Fibroblast of upper back skin (primary cell): ENCODE measurements at regions not wholly inside any gene's neighbourhood (a gene's known extent, or its start where the extent isn't known, plus 50 kb on each side); places are given as distances from the start of the nearest gene placed in this dataset.
A peak's percentile ranks its signal among the peaks of the same experiment; 100 is the strongest.
"Not testable (repeated sequence)": the region's sequence is repeated elsewhere in the genome, so short reads cannot be mapped to it uniquely, and the experiment has no call there.

Source experiments
- DNase-seq: peaks from one replicate; pipeline ENCODE4 v3.0.0-alpha.2; 2013

DNA sequence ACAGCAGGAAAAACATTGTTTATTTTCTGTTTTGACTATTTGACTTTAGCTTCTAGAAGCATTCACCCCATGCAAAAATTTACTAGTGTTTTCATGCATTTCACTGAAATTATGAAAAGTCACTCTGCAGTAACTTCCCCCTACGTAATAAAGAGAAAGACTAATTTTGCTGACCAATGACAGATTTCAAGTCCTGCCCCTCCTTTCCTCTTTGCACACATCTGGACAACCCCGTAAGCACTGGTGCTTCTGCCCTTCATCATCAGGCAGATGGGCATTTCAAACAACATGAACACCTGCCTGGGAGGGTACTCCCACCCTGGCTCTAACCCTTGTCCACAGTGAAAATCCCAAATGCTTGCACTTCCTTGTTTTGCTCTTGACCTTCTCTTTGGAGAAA is 815.0 kb upstream of the ID2 start:
- no peak for DNase-seq

GRCh38 chr2:7867867-7868266 is 814.0 kb upstream of the ID2 start:
- no peak for DNase-seq

- no peak for DNase-seq
These were observed 813.0 kb upstream of the ID2 start for GRCh38 chr2:7868836-7869235.

DNA sequence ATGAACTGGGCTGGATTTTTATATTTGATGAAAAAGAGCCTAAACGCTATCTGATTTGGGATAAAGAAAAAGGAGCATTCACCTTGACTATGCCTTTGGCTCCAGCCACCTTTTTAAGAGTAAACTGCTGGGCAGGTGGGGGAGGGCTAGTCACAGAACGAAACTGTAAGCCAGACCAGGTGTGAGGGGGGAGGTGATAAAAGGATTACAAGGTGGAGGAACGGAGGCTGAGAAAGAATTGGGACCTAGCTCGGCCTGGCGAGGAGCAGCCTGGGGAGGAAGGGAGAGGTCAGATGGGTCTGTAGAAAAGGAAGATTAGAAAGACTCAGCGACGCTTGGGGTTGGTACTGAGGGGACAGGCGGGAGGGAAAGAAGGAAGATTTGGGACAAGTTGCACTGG is 805.4 kb upstream of the ID2 start:
- not testable (repeated sequence) for DNase-seq

DNA sequence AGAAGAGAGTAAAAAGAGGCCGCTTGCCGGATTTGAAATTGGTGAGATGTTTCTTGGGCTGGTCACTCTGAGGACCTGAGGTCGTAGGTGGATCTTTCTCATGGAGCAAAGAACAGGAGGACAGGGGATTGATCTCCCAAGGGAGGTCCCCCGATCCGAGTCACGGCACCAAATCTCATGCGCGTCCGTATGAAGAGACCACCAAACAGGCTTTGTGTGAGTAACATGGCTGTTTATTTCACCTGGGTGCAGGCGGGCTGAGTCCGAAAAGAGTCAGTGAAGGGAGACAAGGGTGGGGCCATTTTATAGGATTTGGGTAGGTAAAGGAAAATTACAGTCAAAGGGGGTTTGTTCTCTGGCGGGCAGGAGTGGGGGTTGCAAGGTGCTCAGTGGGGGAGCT is 803.6 kb upstream of the ID2 start:
- not testable (repeated sequence) for DNase-seq

GRCh38 chr2:7878786-7879482 is 802.9 kb upstream of the ID2 start:
- DNase-seq, result peak; percentile 57

GRCh38 chr2:7879483-7879835 is 802.4 kb upstream of the ID2 start:
- DNase-seq, result no peak

GRCh38 chr2:7880126-7880525 is 801.7 kb upstream of the ID2 start:
- DNase-seq, result no peak

GRCh38 chr2:7880566-7880965 is 801.3 kb upstream of the ID2 start:
- DNase-seq, result peak; percentile 39

DNA sequence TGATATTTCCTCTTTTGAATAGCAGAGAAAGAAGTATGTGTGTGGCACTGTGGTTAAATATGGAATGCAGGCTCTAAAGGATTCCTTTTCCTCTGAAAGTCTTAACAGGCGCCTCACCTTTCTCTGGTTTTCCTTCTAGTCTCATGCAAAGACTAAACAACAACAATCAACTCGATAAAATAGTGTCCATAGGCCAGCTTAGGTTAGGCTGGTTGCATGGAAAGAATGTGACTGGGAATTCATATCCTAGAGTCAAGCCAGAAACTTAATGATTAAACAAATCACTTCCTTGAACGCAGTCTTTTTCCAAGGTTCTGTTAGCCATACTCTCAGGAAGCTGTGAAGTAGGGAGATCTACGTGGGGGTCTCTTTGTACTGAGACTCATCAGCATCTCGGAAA is 800.8 kb upstream of the ID2 start:
- peak; percentile 81 for DNase-seq

DNA sequence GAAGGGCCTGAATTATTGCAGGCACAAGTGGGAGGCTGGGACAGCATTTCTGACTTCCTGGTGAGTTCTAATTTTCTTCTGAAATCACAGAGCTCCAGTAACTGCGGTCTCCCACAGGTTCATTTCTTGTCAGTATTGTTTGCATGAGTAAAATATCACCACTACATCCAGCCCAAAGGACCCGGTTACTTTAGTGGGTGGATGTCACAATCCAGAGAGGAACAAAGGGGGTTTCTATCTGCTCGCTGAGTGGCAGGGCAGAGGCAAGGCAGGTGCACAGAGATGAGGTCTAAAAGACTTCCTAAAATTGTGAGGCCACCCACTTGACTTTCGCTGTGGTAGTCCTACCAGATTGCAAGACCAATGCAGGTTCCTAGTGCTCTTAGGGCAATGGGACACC is 800.4 kb upstream of the ID2 start:
- DNase-seq, result no peak

- no peak for DNase-seq
These were observed 799.6 kb upstream of the ID2 start for GRCh38 chr2:7882296-7882695.

GRCh38 chr2:7884338-7884737 is 797.5 kb upstream of the ID2 start:
- DNase-seq, result no peak

DNA sequence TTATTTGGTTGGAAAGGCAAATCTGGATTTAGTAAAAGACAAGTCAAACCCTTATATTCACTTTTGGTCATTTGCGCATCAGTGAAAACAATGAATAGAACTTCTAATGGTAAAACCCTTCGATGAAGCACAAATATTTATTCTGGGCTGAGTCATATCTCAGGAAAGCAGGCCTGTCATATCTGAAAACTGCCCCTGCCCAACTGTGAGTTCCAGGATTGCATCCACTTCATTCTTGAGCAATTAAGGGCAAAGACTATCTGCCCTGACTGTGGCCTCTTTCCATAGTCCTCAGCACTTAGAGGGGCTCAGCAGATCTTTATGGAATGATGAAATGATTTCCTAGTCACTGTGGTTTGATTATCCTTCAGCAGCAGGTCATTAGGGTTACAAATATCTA is 795.2 kb upstream of the ID2 start:
- no peak for DNase-seq

GRCh38 chr2:7887441-7887840 is 794.4 kb upstream of the ID2 start:
- no peak for DNase-seq

- no peak for DNase-seq
These were observed 793.0 kb upstream of the ID2 start for GRCh38 chr2:7888876-7889275.

GRCh38 chr2:7891312-7891711 is 790.5 kb upstream of the ID2 start:
- DNase-seq, result no peak

- no peak for DNase-seq
These were observed 786.6 kb upstream of the ID2 start for GRCh38 chr2:7895289-7895688.

DNA sequence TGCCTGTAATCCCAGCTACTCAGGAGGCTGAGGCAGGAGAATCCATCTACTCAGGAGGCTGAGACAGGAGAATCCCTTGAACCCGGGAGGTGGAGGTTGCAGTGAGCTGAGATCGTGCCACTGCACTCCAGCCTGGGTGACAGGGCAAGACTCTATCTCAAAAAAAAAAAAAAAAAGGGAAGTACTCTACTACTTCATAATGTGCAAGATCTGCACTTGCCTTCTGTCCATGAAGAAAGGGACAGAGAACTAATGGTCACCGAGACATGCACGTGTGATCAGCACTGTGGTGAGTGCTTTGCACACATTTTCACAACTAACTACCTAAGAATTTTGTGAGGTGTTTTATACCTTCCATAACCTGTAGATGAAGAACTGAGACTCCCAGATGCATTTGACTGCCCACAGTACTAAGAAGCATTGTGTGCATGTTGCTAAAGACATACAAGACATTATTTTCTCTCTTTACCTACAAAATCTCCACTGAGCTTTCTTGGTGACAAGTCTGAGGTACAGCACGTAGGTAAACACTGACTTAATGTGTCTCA is 784.8 kb upstream of the ID2 start:
- DNase-seq, result no peak

DNA sequence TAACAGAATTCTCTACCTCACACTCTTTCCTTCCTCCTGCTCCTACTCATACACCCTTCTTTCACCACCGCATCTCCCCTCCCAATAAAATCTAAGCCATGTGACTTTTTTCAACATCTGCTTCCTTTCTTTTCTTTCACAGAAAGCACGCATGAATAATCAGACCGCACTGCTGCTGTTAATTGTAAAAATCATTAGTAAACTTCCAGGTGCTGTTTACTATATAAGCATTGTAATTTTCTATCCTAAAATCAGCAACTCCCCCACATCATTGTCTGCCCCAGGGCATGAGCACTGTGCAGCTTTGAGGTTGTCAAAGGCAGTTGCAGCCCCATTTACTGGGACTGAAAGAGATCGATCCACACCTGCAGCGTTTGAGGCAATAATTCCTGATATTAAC is 782.6 kb upstream of the ID2 start:
- DNase-seq, result no peak

DNA sequence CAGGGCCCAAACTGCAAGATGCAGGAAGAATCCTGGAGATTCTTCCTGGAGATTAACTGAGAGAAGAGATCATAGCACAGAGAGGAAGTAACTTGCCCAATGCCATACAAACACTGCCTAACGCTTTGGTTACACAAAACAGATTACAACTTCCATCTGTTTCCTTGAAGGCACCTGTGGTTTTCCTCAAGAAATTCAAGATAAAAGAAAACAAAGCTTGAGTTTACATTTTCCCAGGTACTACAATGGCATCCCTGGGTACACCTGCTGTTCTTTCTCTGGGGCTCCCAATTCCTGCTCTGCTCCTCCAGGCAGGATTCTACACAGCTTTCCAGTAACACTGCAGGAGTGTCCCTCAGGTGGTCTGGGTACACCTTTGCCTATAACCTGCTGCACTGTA is 781.9 kb upstream of the ID2 start:
- DNase-seq, result no peak

DNA sequence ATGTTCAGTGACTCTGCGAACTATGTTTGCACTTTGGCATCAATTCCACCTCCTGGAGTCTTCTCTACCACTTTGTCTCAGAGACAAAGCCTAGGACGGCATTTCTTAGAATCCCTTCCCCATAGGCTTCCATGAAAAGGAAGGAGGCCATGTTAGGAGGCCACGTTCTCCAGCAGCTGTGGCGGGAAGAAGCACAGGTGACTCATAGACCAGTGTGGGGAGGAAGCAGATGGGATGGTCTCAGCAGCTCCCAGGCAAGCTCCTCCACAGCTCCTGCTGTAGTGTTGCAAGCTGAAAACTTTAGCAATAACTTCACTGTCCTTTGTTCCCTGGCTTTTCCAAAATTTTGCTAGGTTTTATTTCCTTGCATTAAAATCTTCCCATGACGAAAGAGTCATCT is 781.3 kb upstream of the ID2 start:
- peak; percentile 41 for DNase-seq

DNA sequence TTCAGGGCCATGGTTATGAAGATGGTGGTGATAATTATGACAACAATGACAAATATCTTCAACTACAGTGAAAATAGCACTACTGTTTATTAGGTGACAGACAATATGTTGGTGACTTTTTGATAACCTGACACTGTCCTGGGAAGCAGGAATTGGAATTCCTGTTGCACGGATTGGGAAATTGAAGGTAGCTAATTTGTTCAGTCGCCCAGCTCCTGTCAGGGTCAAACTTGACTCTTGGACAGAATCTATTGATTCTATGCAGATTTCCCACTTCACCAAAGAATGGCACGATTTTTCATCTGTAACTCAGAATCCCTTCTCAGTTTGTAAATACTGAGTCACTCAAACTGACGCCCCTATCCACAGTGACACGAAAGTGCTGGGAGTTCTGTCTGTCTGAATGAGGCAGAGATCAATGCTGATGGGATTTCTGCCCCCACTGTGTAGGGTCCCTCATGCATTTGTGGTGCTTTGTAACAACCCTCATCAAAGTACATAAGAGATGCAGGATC is 779.5 kb upstream of the ID2 start:
- DNase-seq, result no peak

DNA sequence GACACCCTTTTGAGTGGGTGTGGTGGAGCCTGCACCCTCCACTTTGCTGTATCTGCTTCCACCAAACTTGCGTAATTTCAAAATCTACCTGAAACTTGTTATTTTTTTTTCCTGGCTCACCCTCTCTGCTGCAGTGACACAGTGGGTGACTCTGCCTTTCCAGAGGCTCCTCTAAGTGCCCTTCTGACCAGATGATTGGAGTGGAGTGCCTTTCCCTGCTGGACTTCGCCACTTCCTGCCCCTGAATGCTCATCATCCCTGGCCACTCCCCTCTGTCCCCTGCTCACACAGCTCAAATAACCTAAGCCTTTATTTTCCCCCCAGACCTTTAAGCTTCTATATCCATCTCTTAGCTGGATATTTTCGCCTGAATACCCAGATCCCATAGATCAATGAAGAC is 777.5 kb upstream of the ID2 start:
- DNase-seq, result no peak

- DNase-seq, result no peak
These were observed 776.1 kb upstream of the ID2 start for GRCh38 chr2:7905756-7906155.
